Natural killer cell treated with Interleukin-12 subunit alpha and Interleukin-12 subunit beta and Interleukin-15 and Interleukin-18, amount 100 ng/mL, for 72 hours (primary cell): ENCODE measurements at regions not wholly inside any gene's neighbourhood (a gene's known extent, or its start where the extent isn't known, plus 50 kb on each side); places are given as distances from the start of the nearest gene placed in this dataset.
"Not testable (repeated sequence)": the region's sequence is repeated elsewhere in the genome, so short reads cannot be mapped to it uniquely, and the experiment has no call there.

Experiments
- ATAC-seq, 2 donors: fragments of 150-1000 bp; cut with Tn5 transposase in 1 of 2; sonication (Bioruptor Pico), chemical (Tn5 transposase) in 1 of 2; 2 replicates each; pipeline ENCODE4 v1.10.0; 2021
- DNase-seq: peaks from one replicate; pipeline ENCODE4 v3.0.0; 2022; ENCODE audit warnings: low spot score
- H3K27ac Mint-ChIP-seq, 2 donors: 1 replicate in 1 of 2; 2 replicates in 1 of 2; pipeline ENCODE4 v1.8.0; 2022; ENCODE audit warnings: mixed read lengths in 2 of 2, mild to moderate bottlenecking in 1 of 2, moderate library complexity in 1 of 2
- H3K27me3 Mint-ChIP-seq, 2 donors: 1 replicate in 1 of 2; 2 replicates in 1 of 2; pipeline ENCODE4 v1.8.0; 2022; ENCODE audit warnings: mixed read lengths in 2 of 2
- H3K36me3 Mint-ChIP-seq: one replicate; pipeline ENCODE4 v1.8.0; 2022; ENCODE audit warnings: mixed read lengths
- H3K4me1 Mint-ChIP-seq, 2 donors: 1 replicate in 1 of 2; 2 replicates in 1 of 2; pipeline ENCODE4 v1.8.0; 2022; ENCODE audit warnings: low read depth in 2 of 2, mixed read lengths in 2 of 2, mild to moderate bottlenecking in 1 of 2
- H3K4me3 Mint-ChIP-seq: one replicate; pipeline ENCODE4 v1.8.0; 2022; ENCODE audit warnings: mixed read lengths
- H3K9me3 Mint-ChIP-seq: 2 replicates; pipeline ENCODE4 v1.8.0; 2022; ENCODE audit warnings: mixed read lengths

GRCh38 chr6:139519571-139520031 is 145.2 kb upstream of the CITED2 start:
- Mint-ChIP-seq H3K4me1 (peaks cover 0 to 9% of the 10 kb centered on the region in 2 donors), H3K27me3 (peaks cover 13% of the 10 kb centered on the region in 2 donors), H3K4me3 (no peak overlapping the region), H3K27ac (no peak overlapping the region), H3K36me3 (no peaks in the 10 kb centered on the region), H3K9me3 (no peaks in the 10 kb centered on the region)
- DNase-seq: no peak
- no peak for ATAC-seq

GRCh38 chr6:139519097-139519496 is 144.6 kb upstream of the CITED2 start:
- Mint-ChIP-seq H3K9me3 (no peaks in the 10 kb centered on the region), H3K4me3 (no peak overlapping the region), H3K4me1 (peaks cover 0 to 11% of the 10 kb centered on the region in 2 donors), H3K27ac (no peak overlapping the region), H3K27me3 (peaks cover 13% of the 10 kb centered on the region in 2 donors), H3K36me3 (no peaks in the 10 kb centered on the region)
- ATAC-seq (no peak), DNase-seq (no peak)

GRCh38 chr6:139518556-139519091 is 144.2 kb upstream of the CITED2 start:
- no peak overlapping the region for H3K4me3 Mint-ChIP-seq
- H3K4me1 Mint-ChIP-seq: peaks cover 0 to 11% of the 10 kb centered on the region in 2 donors
- no peaks in the 10 kb centered on the region for H3K36me3 Mint-ChIP-seq
- no peaks in the 10 kb centered on the region for H3K9me3 Mint-ChIP-seq
- peaks cover 13% of the 10 kb centered on the region in 2 donors for H3K27me3 Mint-ChIP-seq
- peak in 1 of 2 donors; percentile 48 for ATAC-seq
- no peak for DNase-seq
- H3K27ac Mint-ChIP-seq: no peak overlapping the region

GRCh38 chr6:139517998-139518555 is 143.6 kb upstream of the CITED2 start:
- H3K9me3 Mint-ChIP-seq, H3K36me3 Mint-ChIP-seq, DNase-seq, H3K4me3 Mint-ChIP-seq, H3K27ac Mint-ChIP-seq: not testable (repeated sequence)
- Mint-ChIP-seq H3K4me1 (peaks cover 0 to 11% of the 10 kb centered on the region in 2 donors), H3K27me3 (peaks cover 13 to 15% of the 10 kb centered on the region in 2 donors)
- ATAC-seq: peak; percentile 28 to 49

GRCh38 chr6:139515511-139515910 is 141.1 kb upstream of the CITED2 start:
- Mint-ChIP-seq H3K4me1 (peaks cover 0 to 11% of the 10 kb centered on the region in 2 donors), H3K4me3 (no peak overlapping the region), H3K36me3 (no peaks in the 10 kb centered on the region), H3K27ac (peak overlapping the region in 1 of 2 donors; percentile 2), H3K27me3 (peaks cover 7 to 8% of the 10 kb centered on the region in 2 donors), H3K9me3 (no peaks in the 10 kb centered on the region)
- ATAC-seq: peak in 1 of 2 donors; percentile 46
- DNase-seq: no peak

GRCh38 chr6:139514819-139515218 is 140.4 kb upstream of the CITED2 start:
- Mint-ChIP-seq H3K36me3 (no peaks in the 10 kb centered on the region), H3K9me3 (no peaks in the 10 kb centered on the region), H3K4me1 (peaks cover 0 to 11% of the 10 kb centered on the region in 2 donors), H3K27ac (peak overlapping the region in 1 of 2 donors; percentile 2), H3K27me3 (peaks cover under 1 to 6% of the 10 kb centered on the region in 2 donors), H3K4me3 (no peak overlapping the region)
- DNase-seq (no peak), ATAC-seq (no peak)

- DNase-seq (no peak), ATAC-seq (no peak)
- Mint-ChIP-seq H3K36me3 (no peaks in the 10 kb centered on the region), H3K9me3 (no peaks in the 10 kb centered on the region), H3K27me3 (peaks cover 0 to 4% of the 10 kb centered on the region in 2 donors), H3K4me1 (peaks cover 0 to 8% of the 10 kb centered on the region in 2 donors), H3K27ac (no peak overlapping the region), H3K4me3 (no peak overlapping the region)
Measured at GRCh38 chr6:139510040-139510790, 135.8 kb upstream of the CITED2 start.

GRCh38 chr6:139509167-139509566 is 134.7 kb upstream of the CITED2 start:
- no peak for DNase-seq
- Mint-ChIP-seq H3K4me1 (no peaks in the 10 kb centered on the region), H3K4me3 (no peak overlapping the region), H3K27me3 (peaks cover 0 to 4% of the 10 kb centered on the region in 2 donors), H3K9me3 (no peaks in the 10 kb centered on the region), H3K27ac (no peak overlapping the region), H3K36me3 (no peaks in the 10 kb centered on the region)
- ATAC-seq: no peak

GRCh38 chr6:139508576-139508975 is 134.1 kb upstream of the CITED2 start:
- Mint-ChIP-seq H3K4me3 (no peak overlapping the region), H3K9me3 (no peaks in the 10 kb centered on the region), H3K27me3 (peaks cover 0 to 4% of the 10 kb centered on the region in 2 donors), H3K36me3 (no peaks in the 10 kb centered on the region), H3K27ac (no peak overlapping the region), H3K4me1 (no peaks in the 10 kb centered on the region)
- no peak for ATAC-seq
- no peak for DNase-seq

GRCh38 chr6:139508023-139508422 is 133.6 kb upstream of the CITED2 start:
- Mint-ChIP-seq H3K36me3 (no peaks in the 10 kb centered on the region), H3K27ac (no peak overlapping the region), H3K4me1 (no peaks in the 10 kb centered on the region), H3K27me3 (peaks cover 0 to 2% of the 10 kb centered on the region in 2 donors), H3K4me3 (no peak overlapping the region), H3K9me3 (no peaks in the 10 kb centered on the region)
- no peak for DNase-seq
- ATAC-seq: no peak

- Mint-ChIP-seq H3K4me1 (no peaks in the 10 kb centered on the region), H3K9me3 (no peaks in the 10 kb centered on the region), H3K27ac (no peak overlapping the region), H3K36me3 (no peaks in the 10 kb centered on the region), H3K27me3 (no peaks in the 10 kb centered on the region), H3K4me3 (no peak overlapping the region)
- no peak for DNase-seq
- no peak for ATAC-seq
Measured at GRCh38 chr6:139500977-139501376, 126.5 kb upstream of the CITED2 start.

- no peaks in the 10 kb centered on the region for H3K36me3 Mint-ChIP-seq
- no peaks in the 10 kb centered on the region for H3K4me1 Mint-ChIP-seq
- H3K27ac Mint-ChIP-seq: no peak overlapping the region
- ATAC-seq (no peak), DNase-seq (no peak)
- no peaks in the 10 kb centered on the region for H3K9me3 Mint-ChIP-seq
- H3K4me3 Mint-ChIP-seq: no peak overlapping the region
- H3K27me3 Mint-ChIP-seq: no peaks in the 10 kb centered on the region
Measured at GRCh38 chr6:139498715-139499114, 124.3 kb upstream of the CITED2 start.

GRCh38 chr6:139497345-139497961 is 123.0 kb upstream of the CITED2 start:
- Mint-ChIP-seq H3K27me3 (no peaks in the 10 kb centered on the region), H3K4me3 (no peak overlapping the region), H3K4me1 (no peaks in the 10 kb centered on the region), H3K36me3 (no peaks in the 10 kb centered on the region), H3K27ac (no peak overlapping the region), H3K9me3 (no peaks in the 10 kb centered on the region)
- DNase-seq: no peak
- no peak for ATAC-seq
